Esophagus muscularis mucosa (tissue), 4 donors: ENCODE measurements at regions not wholly inside any gene's neighbourhood (a gene's known extent, or its start where the extent isn't known, plus 50 kb on each side); places are given as distances from the start of the nearest gene placed in this dataset.

Source experiments
- DNase-seq: peaks from one replicate; pipeline ENCODE4 v3.0.0-alpha.2; 2017; ENCODE audit errors: extremely low spot score
- H3K27ac ChIP-seq, 4 donors: fragments of 200-600 bp; sonication (generic); replicated peaks in 1 of 4; 1 replicate in 3 of 4; 2 replicates in 1 of 4; pipeline ENCODE4 v1.5.1; 2016 to 2019; ENCODE audit warnings: mild to moderate bottlenecking in 1 of 4
- H3K27me3 ChIP-seq, 4 donors: fragments of 200-600 bp; sonication (generic); one replicate each; pipeline versions ENCODE4 v1.5.1 to v1.6.0; 2016 to 2019
- H3K36me3 ChIP-seq, 4 donors: fragments of 200-600 bp; sonication (generic); one replicate each; pipeline ENCODE4 v1.5.1; 2016 to 2019
- H3K4me1 ChIP-seq, 4 donors: fragments of 200-600 bp; sonication (generic); one replicate each; pipeline ENCODE4 v1.5.1; 2016 to 2019
- H3K4me3 ChIP-seq, 4 donors: fragments of 200-600 bp; sonication (generic); 1 replicate in 2 of 4; 2 replicates in 2 of 4; pipeline ENCODE4 v1.5.1; 2016 to 2019; ENCODE audit warnings: mild to moderate bottlenecking in 4 of 4, moderate library complexity in 1 of 4
- H3K9me3 ChIP-seq, 4 donors: fragments of 200-600 bp; sonication (generic); 1 replicate in 3 of 4; 2 replicates in 1 of 4; pipeline ENCODE4 v1.5.1; 2016 to 2019
- CTCF ChIP-seq, 3 experiments: fragments of 200-600 bp in 2 of 3; fragments of 450-650 bp in 1 of 3; sonication (generic) in 2 of 3; IDR thresholded peaks; one replicate each; pipeline ENCODE4 v1.5.1; 2017 to 2019; ENCODE audit warnings: antibody characterized with exemption in 3 of 3, mild to moderate bottlenecking in 2 of 3, moderate library complexity in 1 of 3
- EP300 ChIP-seq: sonication (generic); formaldehyde crosslinking; IDR thresholded peaks from one replicate; pipeline ENCODE4 v1.6.1; 2017; ENCODE audit warnings: antibody characterized with exemption
- POLR2A ChIP-seq: fragments of 450-650 bp; IDR thresholded peaks from one replicate; pipeline ENCODE4 v1.6.1; 2017; ENCODE audit warnings: antibody characterized with exemption, moderate library complexity, mild to moderate bottlenecking, low read depth
- POLR2AphosphoS5 ChIP-seq, 2 donors: sonication (generic); formaldehyde crosslinking; IDR thresholded peaks; one replicate each; pipeline ENCODE4 v1.6.1; 2017; ENCODE audit warnings: antibody characterized with exemption in 2 of 2
- WGBS: methylation state at CpG from one replicate; pipeline ENCODE4 v1.1.5; 2018; 5-methylcytosine and 5-hydroxymethylcytosine counted together
- intact Hi-C: fragments of 100-400 bp; cut with DNase I; formaldehyde crosslinking; loops from one replicate; pipeline ENCODE4 v1.15.1; 2023

GRCh38 chr11:29119116-29119515, 897.7 kb downstream of the KCNA4 start:
- Histone ChIP-seq H3K36me3 (no peaks in the 10 kb centered on the region), H3K9me3 (no peaks in the 10 kb centered on the region), H3K4me1 (peaks cover 0 to 20% (median 16%) of the 10 kb centered on the region in 4 donors), H3K27me3 (no peaks in the 10 kb centered on the region), H3K4me3 (no peak overlapping the region), H3K27ac (peak overlapping the region in 3 of 4 donors; percentile 51 to 68 (median 66))
- TF ChIP-seq POLR2A (no peak), CTCF (IDR thresholded peaks at IDR 0.05) (no peak), EP300 (no peak), POLR2AphosphoS5 (IDR thresholded peaks at IDR 0.05) (no peak)
- no peak for DNase-seq
- 68% methylated on average over 1 of the region's 1 CpG for WGBS
- intact Hi-C loops, result no loop called here

DNA sequence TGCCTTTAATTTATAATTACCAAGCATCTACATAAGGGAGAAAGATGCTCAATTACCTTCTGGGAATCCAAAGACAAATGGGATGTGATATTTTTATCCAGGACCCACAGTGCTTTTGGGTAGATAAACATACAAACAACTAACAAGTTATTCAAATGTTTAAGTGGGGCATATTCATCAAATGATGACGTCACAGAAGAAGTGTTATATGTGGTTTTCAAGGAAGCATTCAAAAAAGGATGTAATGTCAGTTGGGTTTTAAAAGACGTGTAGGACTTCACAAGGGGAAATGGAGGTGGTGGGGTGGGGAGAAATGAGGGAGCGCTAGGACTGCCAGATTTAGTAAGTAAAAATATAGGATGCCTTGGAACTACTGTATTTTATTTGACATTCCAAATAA, 915.9 kb downstream of the KCNA4 start:
- intact Hi-C loops, result no loop called here
- Histone ChIP-seq H3K9me3 (peaks cover 0 to 9% (median 0%) of the 10 kb centered on the region in 4 donors), H3K4me3 (no peak overlapping the region), H3K27me3 (no peaks in the 10 kb centered on the region), H3K4me1 (no peaks in the 10 kb centered on the region), H3K27ac (no peak overlapping the region), H3K36me3 (no peaks in the 10 kb centered on the region)
- TF ChIP-seq POLR2A (no peak), CTCF (IDR thresholded peaks at IDR 0.05) (no peak), EP300 (no peak), POLR2AphosphoS5 (IDR thresholded peaks at IDR 0.05) (no peak)
- WGBS, result 78% methylated on average over 3 of the region's 3 CpGs
- DNase-seq, result no peak

DNA sequence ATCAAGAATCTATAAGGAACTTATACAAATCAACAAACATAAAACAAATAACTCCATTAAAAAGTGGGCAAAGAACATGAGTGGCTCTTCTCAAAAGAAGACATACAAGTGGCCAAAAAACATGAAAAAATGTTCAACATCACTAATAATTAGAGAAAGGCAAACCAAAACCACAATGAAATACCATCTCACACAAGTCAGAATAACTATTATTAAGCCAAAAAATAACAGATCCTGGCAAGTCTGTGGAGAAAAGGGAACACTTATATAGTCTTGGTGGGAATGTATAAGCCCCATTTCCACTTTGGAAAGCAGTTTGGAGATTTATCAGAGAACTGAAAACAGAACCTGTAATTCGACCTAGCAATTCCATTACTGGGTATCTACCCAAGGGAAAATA, 921.0 kb downstream of the KCNA4 start:
- WGBS, result 93% methylated on average over 1 of the region's 1 CpG
- intact Hi-C loops, result no loop called here
- Histone ChIP-seq H3K27me3 (no peaks in the 10 kb centered on the region), H3K27ac (no peak overlapping the region), H3K36me3 (no peaks in the 10 kb centered on the region), H3K4me3 (no peak overlapping the region), H3K4me1 (peaks cover 0 to 24% (median 12%) of the 10 kb centered on the region in 4 donors), H3K9me3 (no peaks in the 10 kb centered on the region)
- no peak for TF ChIP-seq CTCF (IDR thresholded peaks at IDR 0.05)
- TF ChIP-seq EP300, result no peak
- no peak for TF ChIP-seq POLR2A
- no peak for TF ChIP-seq POLR2AphosphoS5 (IDR thresholded peaks at IDR 0.05)
- DNase-seq, result no peak

- intact Hi-C loops, result no loop called here
- WGBS, result 84% methylated on average over 1 of the region's 1 CpG
Measured at GRCh38 chr11:29093416-29094120, 923.3 kb downstream of the KCNA4 start.

More at GRCh38 chr11:29093416-29094120, 923.3 kb downstream of the KCNA4 start:
- no peak for DNase-seq
- Histone ChIP-seq H3K27me3 (no peaks in the 10 kb centered on the region), H3K36me3 (no peaks in the 10 kb centered on the region), H3K4me1 (peaks cover 0 to 24% (median 12%) of the 10 kb centered on the region in 4 donors), H3K9me3 (no peaks in the 10 kb centered on the region), H3K4me3 (no peak overlapping the region), H3K27ac (no peak overlapping the region)
- TF ChIP-seq POLR2A (no peak), CTCF (IDR thresholded peaks at IDR 0.05) (no peak), POLR2AphosphoS5 (IDR thresholded peaks at IDR 0.05) (no peak), EP300 (no peak)
